Nephron (organoid): ENCODE measurements at regions not wholly inside any gene's neighbourhood (a gene's known extent, or its start where the extent isn't known, plus 50 kb on each side); places are given as distances from the start of the nearest gene placed in this dataset.

Experiments used
- H3K27ac Mint-ChIP-seq, 3 experiments: 2 replicates each; pipeline ENCODE4 v1.8.0; 2020; ENCODE audit warnings: mixed read lengths in 3 of 3, mild to moderate bottlenecking in 2 of 3, moderate library complexity in 1 of 3
- H3K27me3 Mint-ChIP-seq: 2 replicates; pipeline ENCODE4 v1.8.0; 2021; ENCODE audit warnings: low read depth, mild to moderate bottlenecking, moderate library complexity, mixed read lengths
- H3K36me3 Mint-ChIP-seq: 2 replicates; pipeline ENCODE4 v1.8.0; 2020; ENCODE audit warnings: low read depth, mixed read lengths
- H3K4me1 Mint-ChIP-seq: 2 replicates; pipeline ENCODE4 v1.8.0; 2020; ENCODE audit warnings: mixed read lengths
- H3K4me3 Mint-ChIP-seq, 3 experiments: 2 replicates each; pipeline ENCODE4 v1.8.0; 2020; ENCODE audit warnings: mild to moderate bottlenecking in 3 of 3, mixed read lengths in 3 of 3, moderate library complexity in 2 of 3
- H3K9me3 Mint-ChIP-seq: 2 replicates; pipeline ENCODE4 v1.8.0; 2020; ENCODE audit warnings: mixed read lengths
- CTCF ChIP-seq, 3 experiments: fragments of 200-600 bp; sonication (generic); IDR thresholded peaks; one replicate each; pipeline ENCODE4 v1.5.0; 2021; ENCODE audit warnings: antibody characterized with exemption in 3 of 3; ENCODE audit not compliant: unreplicated experiment in 3 of 3

DNA sequence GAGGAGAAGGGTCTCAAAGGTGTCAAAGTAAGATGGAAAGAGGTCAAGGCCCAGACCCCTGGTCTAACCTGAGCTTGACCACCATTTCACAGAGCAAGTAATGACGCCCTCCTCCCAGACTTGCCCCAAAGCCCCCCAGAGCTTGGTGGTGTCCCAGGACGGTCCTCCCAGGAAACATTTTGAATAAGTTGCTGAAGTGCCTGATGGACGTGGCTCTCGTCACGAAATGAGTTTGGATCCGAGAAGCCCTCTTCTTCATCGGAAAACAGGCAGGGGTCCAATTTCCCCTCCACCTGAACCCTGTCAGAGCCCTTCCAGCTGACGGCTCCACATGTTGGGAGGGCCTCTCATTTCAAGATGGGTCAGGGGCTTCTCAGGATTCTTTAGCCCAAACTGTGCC, 54.5 kb upstream of the TPM4 start:
- Mint-ChIP-seq H3K9me3 (peaks cover 3% of the 10 kb centered on the region), H3K27me3 (no peaks in the 10 kb centered on the region), H3K4me3 (no peak overlapping the region), H3K27ac (no peak overlapping the region), H3K4me1 (no peaks in the 10 kb centered on the region), H3K36me3 (no peaks in the 10 kb centered on the region)
- no peak for TF ChIP-seq CTCF (IDR thresholded peaks at IDR 0.05; ENCODE audit: unreplicated experiment in 3 of 3)

DNA sequence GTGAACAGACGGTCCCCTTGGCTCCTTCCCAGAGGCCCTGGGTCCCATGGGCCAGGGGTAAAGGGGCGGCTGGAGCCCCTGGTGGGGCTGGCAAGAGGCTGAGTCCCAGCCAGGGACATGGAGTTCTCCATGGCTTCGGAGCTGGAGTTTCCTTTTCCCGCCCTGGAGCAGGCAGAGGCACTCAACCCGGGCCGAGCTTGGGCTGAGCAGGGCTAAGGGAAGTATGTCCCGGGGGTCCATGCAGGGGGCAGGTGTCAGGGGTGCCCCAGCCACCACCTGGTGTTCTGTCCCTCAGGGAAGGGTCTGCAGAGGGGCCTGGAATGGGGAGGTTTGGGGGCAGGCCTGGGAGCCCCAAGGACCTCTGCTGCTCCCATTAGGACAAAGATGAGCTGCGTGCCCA, 54.0 kb upstream of the TPM4 start:
- TF ChIP-seq CTCF (IDR thresholded peaks at IDR 0.05; ENCODE audit: unreplicated experiment in 3 of 3), result no peak
- no peaks in the 10 kb centered on the region for H3K36me3 Mint-ChIP-seq
- no peaks in the 10 kb centered on the region for H3K27me3 Mint-ChIP-seq
- no peak overlapping the region for H3K4me3 Mint-ChIP-seq
- H3K9me3 Mint-ChIP-seq, result peaks cover 3% of the 10 kb centered on the region
- H3K4me1 Mint-ChIP-seq, result no peaks in the 10 kb centered on the region
- no peak overlapping the region for H3K27ac Mint-ChIP-seq

GRCh38 chr19:16022681-16023080, 53.6 kb upstream of the TPM4 start:
- no peaks in the 10 kb centered on the region for H3K36me3 Mint-ChIP-seq
- no peaks in the 10 kb centered on the region for H3K4me1 Mint-ChIP-seq
- H3K4me3 Mint-ChIP-seq, result no peak overlapping the region
- peaks cover 3% of the 10 kb centered on the region for H3K9me3 Mint-ChIP-seq
- TF ChIP-seq CTCF (IDR thresholded peaks at IDR 0.05; ENCODE audit: unreplicated experiment in 3 of 3), result no peak
- H3K27ac Mint-ChIP-seq, result no peak overlapping the region
- no peaks in the 10 kb centered on the region for H3K27me3 Mint-ChIP-seq

DNA sequence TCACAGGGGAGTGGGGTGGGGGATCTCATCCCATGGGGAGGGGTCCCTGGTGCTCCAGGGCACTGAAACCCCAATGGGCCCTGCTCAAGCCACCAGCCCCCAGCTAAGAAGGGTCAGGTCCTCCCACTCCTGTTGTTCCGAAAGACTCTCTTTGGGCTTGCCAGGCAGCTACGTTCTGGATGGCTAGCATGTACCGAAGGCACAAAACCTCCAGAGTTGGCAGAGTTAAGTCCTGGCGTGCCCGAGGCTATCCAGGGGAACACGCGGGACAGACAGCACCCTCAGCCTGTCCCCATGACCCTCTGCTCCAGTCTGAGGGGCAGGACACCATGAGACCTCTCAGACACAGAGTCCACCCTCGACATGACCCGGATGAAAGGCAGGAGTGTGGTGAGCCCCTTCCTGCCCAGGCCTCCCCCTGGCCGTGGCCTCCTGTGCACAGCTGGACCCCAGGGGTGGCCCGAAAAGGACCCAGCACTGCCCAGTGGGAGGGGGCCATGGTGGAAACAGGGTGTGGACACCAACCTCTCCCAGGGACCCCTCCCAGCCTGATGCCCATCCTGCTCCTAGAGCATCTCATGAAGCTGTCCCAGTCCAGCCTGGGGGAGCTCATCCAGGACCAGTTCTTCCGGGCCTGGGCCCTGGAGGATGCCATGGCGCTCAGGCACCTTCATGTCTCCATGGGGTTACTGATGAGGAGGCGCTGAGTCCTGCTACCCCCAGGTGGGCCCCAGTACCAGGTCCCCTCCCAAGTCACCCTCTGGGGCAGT, 53.0 kb upstream of the TPM4 start:
- Mint-ChIP-seq H3K9me3 (peaks cover 3% of the 10 kb centered on the region), H3K4me1 (no peaks in the 10 kb centered on the region), H3K27ac (no peak overlapping the region), H3K4me3 (no peak overlapping the region), H3K27me3 (no peaks in the 10 kb centered on the region), H3K36me3 (no peaks in the 10 kb centered on the region)
- TF ChIP-seq CTCF (IDR thresholded peaks at IDR 0.05; ENCODE audit: unreplicated experiment in 3 of 3), result no peak

- Mint-ChIP-seq H3K4me3 (no peak overlapping the region), H3K4me1 (no peaks in the 10 kb centered on the region), H3K27me3 (no peaks in the 10 kb centered on the region), H3K9me3 (no peaks in the 10 kb centered on the region), H3K36me3 (no peaks in the 10 kb centered on the region), H3K27ac (no peak overlapping the region)
- TF ChIP-seq CTCF (IDR thresholded peaks at IDR 0.05; ENCODE audit: unreplicated experiment in 3 of 3), result no peak
These were observed 51.8 kb upstream of the TPM4 start for GRCh38 chr19:16024266-16025107.
